Right lobe of liver (tissue), 4 donors: ENCODE measurements at regions not wholly inside any gene's neighbourhood (a gene's known extent, or its start where the extent isn't known, plus 50 kb on each side); places are given as distances from the start of the nearest gene placed in this dataset.

ENCODE experiments used
- POLR2A ChIP-seq: fragments of 450-650 bp; IDR thresholded peaks from one replicate; pipeline ENCODE4 v1.6.1; 2017; ENCODE audit warnings: antibody characterized with exemption, mild to moderate bottlenecking
- TF ChIP-seq, protein P1 (sequence below), 4 donors: fragments of 200-600 bp in 3 of 4; fragments of 450-650 bp in 1 of 4; IDR thresholded peaks; one replicate each; pipeline versions ENCODE4 v1.5.1 to v1.8.0; 2016 to 2022; ENCODE audit warnings: antibody characterized with exemption in 4 of 4, mild to moderate bottlenecking in 2 of 4
- donor health status: DM: no; HTN: no; CAD: no.
- donor health status: DM: no; HTN: no; CAD: no.
- donor health status: DM: no; HTN: yes; CAD: no.

DNA sequence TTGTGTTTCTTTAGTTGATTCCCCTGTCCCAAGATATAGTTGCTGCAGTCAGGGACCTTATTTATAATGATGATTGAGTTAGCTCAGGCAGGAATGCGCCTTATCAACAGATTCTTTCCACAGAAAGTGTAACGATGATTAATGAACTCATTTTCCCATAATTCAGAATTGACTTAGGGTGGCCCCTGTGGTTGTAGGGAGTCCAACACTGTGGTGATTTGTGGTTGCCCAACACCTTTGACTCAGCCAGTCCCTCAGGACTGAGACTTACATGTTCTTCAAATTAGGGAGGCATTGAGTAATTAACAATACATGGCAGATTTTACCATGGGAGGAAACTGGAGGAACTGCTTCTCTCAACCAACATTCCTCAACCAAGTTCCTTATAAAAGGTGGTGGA, 221.9 kb downstream of the GABRG2 start:
- TF ChIP-seq, protein P1, sequence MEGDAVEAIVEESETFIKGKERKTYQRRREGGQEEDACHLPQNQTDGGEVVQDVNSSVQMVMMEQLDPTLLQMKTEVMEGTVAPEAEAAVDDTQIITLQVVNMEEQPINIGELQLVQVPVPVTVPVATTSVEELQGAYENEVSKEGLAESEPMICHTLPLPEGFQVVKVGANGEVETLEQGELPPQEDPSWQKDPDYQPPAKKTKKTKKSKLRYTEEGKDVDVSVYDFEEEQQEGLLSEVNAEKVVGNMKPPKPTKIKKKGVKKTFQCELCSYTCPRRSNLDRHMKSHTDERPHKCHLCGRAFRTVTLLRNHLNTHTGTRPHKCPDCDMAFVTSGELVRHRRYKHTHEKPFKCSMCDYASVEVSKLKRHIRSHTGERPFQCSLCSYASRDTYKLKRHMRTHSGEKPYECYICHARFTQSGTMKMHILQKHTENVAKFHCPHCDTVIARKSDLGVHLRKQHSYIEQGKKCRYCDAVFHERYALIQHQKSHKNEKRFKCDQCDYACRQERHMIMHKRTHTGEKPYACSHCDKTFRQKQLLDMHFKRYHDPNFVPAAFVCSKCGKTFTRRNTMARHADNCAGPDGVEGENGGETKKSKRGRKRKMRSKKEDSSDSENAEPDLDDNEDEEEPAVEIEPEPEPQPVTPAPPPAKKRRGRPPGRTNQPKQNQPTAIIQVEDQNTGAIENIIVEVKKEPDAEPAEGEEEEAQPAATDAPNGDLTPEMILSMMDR (IDR thresholded peaks at IDR 0.05) = no peak
- TF ChIP-seq POLR2A = no peak
